Small intestine (tissue), 7 donors: ENCODE measurements at regions not wholly inside any gene's neighbourhood (a gene's known extent, or its start where the extent isn't known, plus 50 kb on each side); places are given as distances from the start of the nearest gene placed in this dataset.

Experiments
- DNase-seq, 2 donors: peaks; one replicate each; pipeline versions ENCODE4 v3.0.0 to v3.0.0-alpha.2; 2013
- FAIRE-seq: peaks from 2 replicates; lab custom pipeline; 2012; peaks lifted over from hg19 to GRCh38; lab: Jason Lieb, UNC
- H3K27ac ChIP-seq, 3 donors: one replicate each; pipeline ENCODE4 v1.5.1; 2013; ENCODE audit warnings: low read length in 2 of 3, mild to moderate bottlenecking in 2 of 3, control low read depth in 1 of 3, inconsistent platforms in 1 of 3, low read depth in 1 of 3, moderate library complexity in 1 of 3
- H3K27me3 ChIP-seq, 3 donors: one replicate each; pipeline ENCODE4 v1.6.1; 2013; ENCODE audit warnings: low read length in 3 of 3, inconsistent platforms in 1 of 3; ENCODE audit not compliant: control insufficient read depth in 3 of 3, insufficient read depth in 3 of 3
- H3K36me3 ChIP-seq, 3 donors: one replicate each; pipeline ENCODE4 v1.6.1; 2013; ENCODE audit warnings: low read length in 3 of 3, inconsistent platforms in 1 of 3, low read depth in 1 of 3, mild to moderate bottlenecking in 1 of 3, moderate library complexity in 1 of 3; ENCODE audit not compliant: control insufficient read depth in 3 of 3, insufficient read depth in 2 of 3
- H3K4me1 ChIP-seq, 3 donors: one replicate each; pipeline ENCODE4 v1.6.1; 2013; ENCODE audit warnings: low read length in 2 of 3, inconsistent platforms in 1 of 3, low read depth in 1 of 3, mild to moderate bottlenecking in 1 of 3, moderate library complexity in 1 of 3; ENCODE audit not compliant: control insufficient read depth in 3 of 3, insufficient read depth in 2 of 3
- H3K4me3 ChIP-seq, 3 donors: one replicate each; pipeline ENCODE4 v1.5.1; 2013; ENCODE audit warnings: low read length in 3 of 3, control low read depth in 1 of 3, inconsistent platforms in 1 of 3, low read depth in 1 of 3, mild to moderate bottlenecking in 1 of 3, moderate library complexity in 1 of 3
- H3K9me3 ChIP-seq, 2 donors: one replicate each; pipeline ENCODE4 v1.6.1; 2013; ENCODE audit warnings: low read depth in 1 of 2, low read length in 1 of 2; ENCODE audit not compliant: control insufficient read depth in 2 of 2, insufficient read depth in 1 of 2
- whole genome bisulfite sequencing, 3 donors: extraction: QIAGEN DNeasy Blood & Tissue Kit; methylation state at CpG; one replicate each; pipeline ENCODE4 v1.1.7; 2013; 5-methylcytosine and 5-hydroxymethylcytosine counted together
- donor health status: healthy with polysubstance abuse.
- donor health status: control.
- donor health status: control.
- donor health status: Bipolar disorder and iron deficiency.
- donor health status: healthy.

DNA sequence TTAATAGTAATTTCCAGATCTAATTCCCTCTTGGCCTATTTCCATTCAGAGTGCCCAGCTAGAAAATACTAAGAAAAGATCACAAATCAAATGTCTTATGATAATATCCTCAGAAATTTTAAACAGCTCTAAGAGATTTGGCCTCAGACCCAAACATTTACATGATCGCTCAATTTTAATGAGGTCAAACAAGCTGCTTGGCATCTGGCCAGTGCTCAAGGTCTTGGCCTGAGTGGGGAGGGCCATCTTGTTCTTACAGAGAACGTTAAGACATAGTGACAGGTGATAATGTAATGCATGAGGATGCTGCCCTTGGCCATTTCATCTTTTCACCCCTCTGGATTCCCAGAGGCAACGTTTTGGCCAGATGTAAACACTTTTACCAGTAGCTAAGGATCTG lies 159.2 kb upstream of the SLC7A11 start:
- 33 to 44% (median 37%) methylated on average over 3 of the region's 3 CpGs for WGBS, 3 donors
- Histone ChIP-seq H3K9me3 (no peaks in the 10 kb centered on the region), H3K36me3 (no peaks in the 10 kb centered on the region), H3K27ac (no peak overlapping the region), H3K4me1 (peaks cover 3 to 10% (median 8%) of the 10 kb centered on the region in 3 donors), H3K27me3 (no peaks in the 10 kb centered on the region), H3K4me3 (no peak overlapping the region)
- FAIRE-seq: no peak
- DNase-seq: peak in 1 of 2 donors; percentile 4

DNA sequence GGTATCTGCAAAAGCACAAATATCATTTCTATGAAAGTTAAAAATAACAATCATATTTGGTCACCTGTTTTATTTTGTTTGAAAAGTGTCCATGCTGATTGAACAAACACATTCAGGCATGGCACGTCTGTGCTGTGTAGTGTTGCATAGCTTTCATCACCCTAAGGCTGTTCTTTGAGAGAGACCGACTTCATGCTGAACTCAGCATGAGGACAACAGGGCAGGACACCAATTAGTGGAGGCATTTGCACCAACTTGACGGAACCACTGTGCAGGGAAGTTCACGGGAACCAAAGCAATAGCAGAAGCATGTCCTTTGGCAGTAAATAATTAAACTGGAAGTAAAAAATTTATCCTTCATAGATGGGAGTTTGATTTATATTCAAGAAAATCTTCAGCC lies 158.4 kb upstream of the SLC7A11 start:
- Histone ChIP-seq H3K4me1 (peaks cover 2 to 7% (median 6%) of the 10 kb centered on the region in 3 donors), H3K27ac (no peak overlapping the region), H3K4me3 (no peak overlapping the region), H3K9me3 (no peaks in the 10 kb centered on the region), H3K36me3 (no peaks in the 10 kb centered on the region), H3K27me3 (no peaks in the 10 kb centered on the region)
- DNase-seq (no peak), FAIRE-seq (no peak)
- 75 to 86% (median 79%) methylated on average over 4 of the region's 4 CpGs for WGBS, 3 donors

DNA sequence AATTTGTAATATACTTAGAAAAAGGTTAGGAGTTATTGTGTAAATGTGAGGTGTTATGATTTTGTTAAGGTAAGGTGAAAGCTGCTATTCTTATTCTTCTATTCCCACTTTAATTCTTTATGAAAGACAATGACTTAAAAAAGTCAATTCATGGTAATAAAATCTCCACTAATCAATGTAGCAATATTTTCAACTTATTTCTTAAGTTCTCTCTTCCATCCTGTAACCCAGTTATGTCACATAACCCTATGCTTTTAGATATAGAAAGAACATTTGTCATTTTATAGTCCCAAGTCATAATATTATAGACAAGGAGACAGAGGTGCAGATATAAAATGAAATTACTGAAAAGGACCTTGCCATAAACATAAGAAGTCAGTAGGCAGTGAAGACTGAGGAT lies 157.9 kb upstream of the SLC7A11 start:
- no peak overlapping the region for H3K27ac ChIP-seq
- peaks cover 1 to 2% (median 2%) of the 10 kb centered on the region in 3 donors for H3K4me1 ChIP-seq
- H3K4me3 ChIP-seq: no peak overlapping the region
- FAIRE-seq: no peak
- no peaks in the 10 kb centered on the region for H3K36me3 ChIP-seq
- no peaks in the 10 kb centered on the region for H3K9me3 ChIP-seq
- DNase-seq: no peak
- H3K27me3 ChIP-seq: no peaks in the 10 kb centered on the region

DNA sequence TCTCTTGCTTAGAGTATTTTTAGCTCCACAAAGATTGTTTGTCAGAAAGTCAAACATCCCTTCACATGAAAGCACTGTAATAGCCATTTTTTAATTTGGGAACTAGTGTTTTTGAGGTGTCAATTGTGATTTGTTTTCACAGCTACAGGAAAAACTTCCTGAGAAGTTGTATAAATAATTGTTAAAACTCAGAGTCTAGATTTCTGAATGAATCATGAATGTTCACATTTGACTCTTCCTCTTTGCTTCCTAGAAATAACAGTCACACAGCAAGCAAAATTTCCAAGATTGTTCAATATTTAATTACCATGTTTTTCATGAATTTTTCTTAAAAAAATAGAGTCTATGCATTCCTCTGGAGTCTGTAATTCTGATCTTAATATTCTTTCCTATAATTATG lies 156.9 kb upstream of the SLC7A11 start:
- H3K27me3 ChIP-seq: no peaks in the 10 kb centered on the region
- H3K4me3 ChIP-seq: no peak overlapping the region
- no peaks in the 10 kb centered on the region for H3K9me3 ChIP-seq
- FAIRE-seq (no peak), DNase-seq (no peak)
- no peaks in the 10 kb centered on the region for H3K36me3 ChIP-seq
- no peaks in the 10 kb centered on the region for H3K4me1 ChIP-seq
- no peak overlapping the region for H3K27ac ChIP-seq

GRCh38 chr4:138398322-138398721 lies 156.2 kb upstream of the SLC7A11 start:
- H3K4me1 ChIP-seq: no peaks in the 10 kb centered on the region
- FAIRE-seq (no peak), DNase-seq (no peak)

DNA sequence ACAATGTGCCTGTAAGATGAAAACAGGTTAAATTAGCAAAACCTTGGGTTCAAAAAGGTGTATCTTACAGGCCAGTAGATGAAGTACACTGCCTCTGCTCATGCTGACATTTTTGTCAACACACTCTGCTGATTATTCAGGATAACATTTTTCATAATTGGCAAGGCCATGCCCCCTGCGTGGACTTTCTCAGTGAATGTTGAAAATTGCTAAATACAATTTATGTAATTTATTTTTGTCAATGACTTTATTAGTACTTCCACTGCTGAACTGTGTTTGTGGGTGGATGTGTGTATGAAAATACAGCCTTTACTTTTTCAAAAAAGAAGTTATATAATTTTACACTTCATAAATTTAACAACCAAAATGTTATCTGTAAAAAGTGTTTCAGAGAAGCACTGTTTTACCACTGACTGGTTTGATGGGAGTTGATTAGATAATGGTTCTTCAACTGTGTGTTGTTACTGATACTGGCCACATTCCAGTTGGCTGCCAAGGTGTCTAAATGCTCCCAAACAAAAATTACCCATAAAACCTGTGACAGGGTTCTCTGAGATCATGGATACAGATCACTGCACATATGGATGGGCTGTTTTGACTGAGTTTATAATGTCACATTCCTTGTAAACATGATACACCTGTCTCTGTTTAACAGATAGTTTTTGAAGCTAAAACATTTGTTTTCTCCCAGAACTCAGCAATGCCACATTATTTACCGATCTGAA lies 151.9 kb upstream of the SLC7A11 start:
- no peak overlapping the region for H3K27ac ChIP-seq
- 64 to 70% (median 70%) methylated on average over 2 of the region's 2 CpGs for WGBS, 3 donors
- H3K9me3 ChIP-seq: no peaks in the 10 kb centered on the region
- H3K27me3 ChIP-seq: no peaks in the 10 kb centered on the region
- H3K4me3 ChIP-seq: no peak overlapping the region
- no peak for FAIRE-seq
- no peak for DNase-seq
- H3K36me3 ChIP-seq: no peaks in the 10 kb centered on the region
- H3K4me1 ChIP-seq: no peaks in the 10 kb centered on the region

More at GRCh38 chr4:138398322-138398721, 156.2 kb upstream of the SLC7A11 start:
- Histone ChIP-seq H3K4me3 (no peak overlapping the region), H3K36me3 (no peaks in the 10 kb centered on the region), H3K27me3 (no peaks in the 10 kb centered on the region), H3K27ac (no peak overlapping the region), H3K9me3 (no peaks in the 10 kb centered on the region)

DNA sequence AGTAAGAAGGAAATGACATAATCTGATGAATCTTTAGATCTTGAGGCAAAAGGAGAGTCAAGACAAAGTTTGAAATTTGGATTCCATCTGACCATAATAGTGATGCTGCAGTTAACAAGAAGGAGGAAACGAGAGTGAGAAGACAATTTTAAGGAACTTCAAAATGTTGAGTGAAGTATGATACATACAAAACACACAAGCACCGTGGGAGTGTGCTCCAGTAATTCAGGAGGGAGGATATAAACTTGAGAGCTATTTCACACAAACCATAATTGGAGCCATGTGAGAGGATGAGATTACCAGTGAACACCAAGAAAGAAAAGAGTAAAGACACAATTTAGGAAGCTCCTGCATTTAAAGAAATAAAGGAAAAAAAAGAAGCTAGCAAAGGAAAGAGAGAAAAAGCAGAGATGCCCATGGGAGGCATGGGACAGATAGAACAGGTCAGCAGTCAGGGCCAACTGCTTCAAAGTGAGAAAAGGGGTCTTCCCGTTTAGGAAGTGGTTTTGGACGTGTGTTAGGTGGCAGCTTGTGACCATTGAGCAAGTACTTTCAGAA lies 150.7 kb upstream of the SLC7A11 start:
- H3K27me3 ChIP-seq: no peaks in the 10 kb centered on the region
- H3K9me3 ChIP-seq: no peaks in the 10 kb centered on the region
- no peak overlapping the region for H3K4me3 ChIP-seq
- DNase-seq (no peak), FAIRE-seq (no peak)
- no peaks in the 10 kb centered on the region for H3K36me3 ChIP-seq
- no peak overlapping the region for H3K27ac ChIP-seq
- 52 to 72% (median 68%) methylated on average over 4 of the region's 4 CpGs for WGBS, 3 donors
- H3K4me1 ChIP-seq: no peaks in the 10 kb centered on the region

- Histone ChIP-seq H3K27me3 (no peaks in the 10 kb centered on the region), H3K36me3 (no peaks in the 10 kb centered on the region), H3K27ac (no peak overlapping the region), H3K4me3 (no peak overlapping the region), H3K4me1 (no peaks in the 10 kb centered on the region), H3K9me3 (no peaks in the 10 kb centered on the region)
- DNase-seq (no peak), FAIRE-seq (no peak)
- 39 to 48% (median 39%) methylated on average over 2 of the region's 2 CpGs for WGBS, 3 donors
Measured at GRCh38 chr4:138389976-138390685, 148.0 kb upstream of the SLC7A11 start.
